MM.1S (cell line): ENCODE measurements at regions not wholly inside any gene's neighbourhood (a gene's known extent, or its start where the extent isn't known, plus 50 kb on each side); places are given as distances from the start of the nearest gene placed in this dataset.

Experiments used
- DNase-seq: peaks from one replicate; pipeline ENCODE4 v3.0.0-alpha.2; 2015
- H2AFZ ChIP-seq: fragments of 300-600 bp; sonication (generic); 2 replicates; pipeline ENCODE4 v1.6.0; 2016; ENCODE audit warnings: antibody characterized with exemption, low read length
- H3F3A ChIP-seq: fragments of 300-600 bp; sonication (generic); 2 replicates; pipeline ENCODE4 v1.6.1; 2016; ENCODE audit warnings: mild to moderate bottlenecking, antibody characterized with exemption, low read length, moderate library complexity, mixed read lengths; ENCODE audit not compliant: insufficient read depth
- H3K27ac ChIP-seq: fragments of 300-600 bp; sonication (generic); 2 replicates; pipeline ENCODE4 v1.5.1; 2016; ENCODE audit warnings: mild to moderate bottlenecking, low read length
- H3K27me3 ChIP-seq: fragments of 300-600 bp; sonication (generic); replicated peaks from 2 replicates; pipeline ENCODE4 v1.6.0; 2016; ENCODE audit warnings: low read length; ENCODE audit not compliant: insufficient read depth
- H3K36me3 ChIP-seq: fragments of 300-600 bp; sonication (generic); replicated peaks from 2 replicates; pipeline ENCODE4 v1.6.1; 2016; ENCODE audit warnings: mild to moderate bottlenecking, low read length, mixed read lengths; ENCODE audit not compliant: insufficient read depth
- H3K4me1 ChIP-seq: fragments of 300-600 bp; sonication (generic); 2 replicates; pipeline ENCODE4 v1.6.1; 2016; ENCODE audit warnings: low read length, mixed read lengths
- H3K4me2 ChIP-seq: fragments of 300-600 bp; sonication (generic); 2 replicates; pipeline ENCODE4 v1.6.0; 2016; ENCODE audit warnings: low read depth, low read length
- H3K4me3 ChIP-seq: fragments of 300-600 bp; sonication (generic); 2 replicates; pipeline ENCODE4 v1.5.1; 2016; ENCODE audit warnings: low read length, mixed read lengths
- H3K79me2 ChIP-seq: fragments of 300-600 bp; sonication (generic); 2 replicates; pipeline ENCODE4 v1.6.1; 2016; ENCODE audit warnings: mixed run types, low read length, mixed read lengths
- H3K9ac ChIP-seq: fragments of 300-600 bp; sonication (generic); 2 replicates; pipeline ENCODE4 v1.6.1; 2016; ENCODE audit warnings: low read length, mixed read lengths
- H3K9me2 ChIP-seq: fragments of 300-600 bp; sonication (generic); replicated peaks from 2 replicates; pipeline ENCODE4 v1.6.1; 2016; ENCODE audit warnings: mild to moderate bottlenecking, low read length, mixed read lengths; ENCODE audit not compliant: insufficient read depth
- H3K9me3 ChIP-seq: fragments of 300-600 bp; sonication (generic); replicated peaks from 2 replicates; pipeline ENCODE4 v1.6.1; 2016; ENCODE audit warnings: mild to moderate bottlenecking, low read length, mixed read lengths; ENCODE audit not compliant: insufficient read depth
- H4K20me1 ChIP-seq: fragments of 300-600 bp; sonication (generic); 2 replicates; pipeline ENCODE4 v1.6.1; 2016; ENCODE audit warnings: mild to moderate bottlenecking, low read length, moderate library complexity, mixed read lengths; ENCODE audit not compliant: insufficient read depth
- EZH2 ChIP-seq: fragments of 300-600 bp; sonication (generic); optimal IDR thresholded peaks from 2 replicates; pipeline ENCODE3; 2017; ENCODE audit warnings: low read depth, mild to moderate bottlenecking, antibody characterized with exemption, low read length, mixed read lengths
- EZH2phosphoT487 ChIP-seq: fragments of 300-600 bp; sonication (generic); IDR thresholded peaks from 2 replicates; pipeline ENCODE4 v1.6.1; 2018; ENCODE audit warnings: antibody characterized with exemption, low read length
- TF ChIP-seq, protein P1 (sequence below): fragments of 300-600 bp; sonication (generic); IDR thresholded peaks from 2 replicates; pipeline ENCODE4 v1.5.1; 2016; ENCODE audit warnings: antibody characterized with exemption, low read length, mixed read lengths

DNA sequence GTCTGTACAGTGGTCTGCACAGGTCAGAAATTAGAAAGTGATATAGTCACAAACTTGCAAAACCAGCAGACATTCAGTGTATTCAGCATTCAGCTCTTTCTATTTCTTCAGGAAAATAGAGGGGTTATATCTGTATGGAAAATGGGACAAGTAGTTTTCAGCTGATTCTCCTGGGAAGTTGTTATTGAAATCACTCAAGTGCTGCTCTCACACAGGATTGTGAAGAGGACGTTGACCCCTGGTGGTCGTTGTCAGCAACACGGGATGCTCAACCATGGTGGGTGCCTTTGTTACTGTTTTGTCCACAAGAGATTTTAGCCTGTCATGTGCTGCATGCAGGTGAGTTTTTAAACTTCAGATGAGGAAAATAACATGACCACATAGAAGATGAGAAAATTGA is 981.8 kb downstream of the TMEM121 start:
- no peak overlapping the region for H3K4me2 ChIP-seq
- H3K36me3 ChIP-seq = no peaks in the 10 kb centered on the region
- H3K9ac ChIP-seq = no peak overlapping the region
- H3F3A ChIP-seq = no peaks in the 10 kb centered on the region
- H2AFZ ChIP-seq = no peak overlapping the region
- TF ChIP-seq EZH2phosphoT487 (no peak), EZH2 (no peak)
- TF ChIP-seq, protein P1, sequence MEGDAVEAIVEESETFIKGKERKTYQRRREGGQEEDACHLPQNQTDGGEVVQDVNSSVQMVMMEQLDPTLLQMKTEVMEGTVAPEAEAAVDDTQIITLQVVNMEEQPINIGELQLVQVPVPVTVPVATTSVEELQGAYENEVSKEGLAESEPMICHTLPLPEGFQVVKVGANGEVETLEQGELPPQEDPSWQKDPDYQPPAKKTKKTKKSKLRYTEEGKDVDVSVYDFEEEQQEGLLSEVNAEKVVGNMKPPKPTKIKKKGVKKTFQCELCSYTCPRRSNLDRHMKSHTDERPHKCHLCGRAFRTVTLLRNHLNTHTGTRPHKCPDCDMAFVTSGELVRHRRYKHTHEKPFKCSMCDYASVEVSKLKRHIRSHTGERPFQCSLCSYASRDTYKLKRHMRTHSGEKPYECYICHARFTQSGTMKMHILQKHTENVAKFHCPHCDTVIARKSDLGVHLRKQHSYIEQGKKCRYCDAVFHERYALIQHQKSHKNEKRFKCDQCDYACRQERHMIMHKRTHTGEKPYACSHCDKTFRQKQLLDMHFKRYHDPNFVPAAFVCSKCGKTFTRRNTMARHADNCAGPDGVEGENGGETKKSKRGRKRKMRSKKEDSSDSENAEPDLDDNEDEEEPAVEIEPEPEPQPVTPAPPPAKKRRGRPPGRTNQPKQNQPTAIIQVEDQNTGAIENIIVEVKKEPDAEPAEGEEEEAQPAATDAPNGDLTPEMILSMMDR = no peak
- H3K27ac ChIP-seq = no peak overlapping the region
- no peak for DNase-seq
- H3K79me2 ChIP-seq = no peaks in the 10 kb centered on the region
- H3K9me2 ChIP-seq = no peaks in the 10 kb centered on the region
- no peaks in the 10 kb centered on the region for H4K20me1 ChIP-seq
- no peak overlapping the region for H3K4me3 ChIP-seq
- H3K27me3 ChIP-seq = no peaks in the 10 kb centered on the region
- H3K4me1 ChIP-seq = no peaks in the 10 kb centered on the region
- H3K9me3 ChIP-seq = no peaks in the 10 kb centered on the region

DNA sequence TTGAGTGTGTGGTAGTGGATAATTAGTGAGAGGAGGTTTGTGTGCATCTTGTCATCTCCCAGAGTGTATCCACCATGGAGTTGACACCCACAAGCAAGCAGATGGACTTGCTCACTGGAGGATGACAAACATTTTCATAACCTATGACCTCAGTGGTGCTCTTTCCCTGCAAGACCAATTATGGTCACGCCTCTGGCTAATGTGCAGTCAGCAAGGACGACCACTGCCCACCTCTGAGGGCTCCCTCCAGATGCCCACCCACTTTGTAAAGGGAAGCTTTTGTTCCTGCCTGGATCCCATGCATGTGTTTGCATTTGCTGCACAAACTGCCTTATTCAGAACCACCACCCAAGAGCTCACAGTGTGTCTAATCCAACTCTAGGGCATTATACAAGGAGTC is 982.8 kb downstream of the TMEM121 start:
- Histone ChIP-seq H3K27me3 (no peaks in the 10 kb centered on the region), H3K9ac (no peak overlapping the region), H3F3A (no peaks in the 10 kb centered on the region), H3K4me3 (no peak overlapping the region), H3K79me2 (no peaks in the 10 kb centered on the region), H3K4me2 (no peak overlapping the region), H3K36me3 (no peaks in the 10 kb centered on the region), H3K27ac (no peak overlapping the region), H3K9me3 (no peaks in the 10 kb centered on the region), H2AFZ (no peak overlapping the region), H4K20me1 (no peaks in the 10 kb centered on the region), H3K4me1 (no peaks in the 10 kb centered on the region), H3K9me2 (no peaks in the 10 kb centered on the region)
- DNase-seq = no peak
- no peak for TF ChIP-seq EZH2
- TF ChIP-seq, protein P1 = no peak
- TF ChIP-seq EZH2phosphoT487 = no peak

DNA sequence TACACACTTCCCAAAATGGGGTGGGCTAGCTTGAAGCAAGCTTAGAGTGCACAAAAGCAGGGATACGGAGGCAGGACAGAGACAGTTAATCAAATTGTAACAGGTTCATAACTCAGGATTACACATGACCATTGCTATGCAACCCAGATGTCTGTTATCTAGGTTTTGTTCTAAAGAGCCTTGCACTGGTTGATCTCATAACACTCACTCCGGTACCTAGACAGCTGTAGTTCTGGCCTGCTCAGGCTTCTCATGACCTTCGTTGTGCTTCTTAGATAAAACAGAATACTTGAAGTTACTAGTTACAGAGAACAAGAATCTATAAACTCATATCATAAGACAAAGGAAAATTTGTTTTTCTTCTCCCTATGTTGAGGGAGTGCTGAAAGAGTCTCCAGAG is 983.4 kb downstream of the TMEM121 start:
- H3K4me3 ChIP-seq = no peak overlapping the region
- H3K27ac ChIP-seq = no peak overlapping the region
- H3K36me3 ChIP-seq = no peaks in the 10 kb centered on the region
- no peak for DNase-seq
- H4K20me1 ChIP-seq = no peaks in the 10 kb centered on the region
- H3K9ac ChIP-seq = no peak overlapping the region
- no peaks in the 10 kb centered on the region for H3K4me1 ChIP-seq
- no peaks in the 10 kb centered on the region for H3F3A ChIP-seq
- no peak overlapping the region for H2AFZ ChIP-seq
- H3K9me2 ChIP-seq = no peaks in the 10 kb centered on the region
- no peaks in the 10 kb centered on the region for H3K79me2 ChIP-seq
- no peaks in the 10 kb centered on the region for H3K9me3 ChIP-seq
- no peaks in the 10 kb centered on the region for H3K27me3 ChIP-seq
- TF ChIP-seq, protein P1 = no peak
- no peak for TF ChIP-seq EZH2
- no peak for TF ChIP-seq EZH2phosphoT487
- no peak overlapping the region for H3K4me2 ChIP-seq
